H4 (cell line): ENCODE measurements at regions not wholly inside any gene's neighbourhood (a gene's known extent, or its start where the extent isn't known, plus 50 kb on each side); places are given as distances from the start of the nearest gene placed in this dataset.

Experiments
- DNase-seq: peaks from one replicate; pipeline ENCODE4 v3.0.0-alpha.2; 2015; ENCODE audit warnings: low spot score

GRCh38 chr6:146886587-146887446 is 288.0 kb downstream of the ADGB start:
- no peak for DNase-seq

DNA sequence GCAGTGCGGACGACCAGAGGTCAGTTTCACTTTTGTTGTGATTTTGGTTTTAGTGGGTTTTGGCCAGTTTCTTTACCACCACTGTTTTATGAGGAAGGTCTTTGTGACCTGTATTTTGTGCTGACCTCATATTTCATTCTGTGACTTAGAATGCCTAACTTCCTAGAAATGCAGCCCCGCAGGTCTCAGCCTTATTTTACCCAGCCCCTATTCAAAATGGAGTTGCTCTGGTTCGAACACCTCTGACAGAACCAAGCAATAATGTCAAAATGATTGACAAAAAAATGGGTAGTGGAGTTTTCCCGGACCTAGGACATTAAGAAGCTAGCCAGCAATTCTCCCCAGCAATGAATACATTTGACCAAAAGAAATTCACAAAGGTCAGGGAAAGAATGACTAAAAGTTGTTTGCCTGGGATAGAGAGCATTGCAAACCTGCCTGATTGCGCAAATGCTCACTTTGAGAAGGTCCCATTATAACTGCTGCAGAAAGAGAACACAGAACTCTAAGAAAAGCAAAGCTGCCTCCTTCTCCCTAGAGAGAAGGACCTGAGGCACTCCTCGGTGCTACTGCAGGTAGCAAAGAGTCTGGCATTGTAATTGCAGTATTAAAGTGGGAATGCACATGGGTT is 288.8 kb downstream of the ADGB start:
- DNase-seq, result no peak

DNA sequence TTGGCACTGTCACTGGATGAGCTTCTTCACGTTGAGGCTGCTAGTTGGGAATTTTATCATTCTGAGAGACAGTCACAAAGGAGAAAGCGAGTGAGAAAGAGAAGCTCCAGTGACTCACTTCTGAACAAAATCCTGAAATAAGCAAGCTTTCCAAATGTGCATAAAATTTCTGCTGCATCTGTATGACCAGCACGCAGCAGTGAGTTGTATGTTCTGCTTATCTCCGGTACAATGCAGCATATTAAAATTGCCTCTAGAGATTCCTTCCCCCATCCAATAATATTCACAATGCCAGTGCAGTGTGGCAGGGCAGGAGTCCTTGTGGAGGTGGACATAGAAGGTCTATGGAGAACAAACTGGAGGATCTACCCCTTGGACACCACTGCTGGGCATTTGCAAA is 290.5 kb downstream of the ADGB start:
- DNase-seq, result no peak

DNA sequence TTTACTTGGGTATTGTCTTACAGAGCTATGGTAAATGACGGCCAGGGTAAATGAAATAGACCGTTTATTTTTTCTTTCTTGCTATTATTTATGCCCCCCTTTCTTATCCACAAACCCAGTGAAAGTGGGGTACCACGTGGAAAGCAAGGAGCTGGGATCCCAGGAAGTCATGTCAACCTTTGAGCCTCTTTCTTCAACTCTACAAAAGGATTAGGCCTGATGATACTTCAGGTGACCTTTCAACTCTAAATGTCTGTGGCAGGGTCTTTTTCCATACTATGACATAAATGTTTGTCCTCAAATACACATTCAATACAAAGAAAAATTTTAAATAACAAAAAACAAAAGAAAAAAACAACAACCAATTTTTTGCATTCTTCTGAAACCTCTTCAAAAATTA is 291.4 kb downstream of the ADGB start:
- DNase-seq, result no peak

- DNase-seq, result no peak
Measured at GRCh38 chr6:146890644-146891434, 292.1 kb downstream of the ADGB start.

DNA sequence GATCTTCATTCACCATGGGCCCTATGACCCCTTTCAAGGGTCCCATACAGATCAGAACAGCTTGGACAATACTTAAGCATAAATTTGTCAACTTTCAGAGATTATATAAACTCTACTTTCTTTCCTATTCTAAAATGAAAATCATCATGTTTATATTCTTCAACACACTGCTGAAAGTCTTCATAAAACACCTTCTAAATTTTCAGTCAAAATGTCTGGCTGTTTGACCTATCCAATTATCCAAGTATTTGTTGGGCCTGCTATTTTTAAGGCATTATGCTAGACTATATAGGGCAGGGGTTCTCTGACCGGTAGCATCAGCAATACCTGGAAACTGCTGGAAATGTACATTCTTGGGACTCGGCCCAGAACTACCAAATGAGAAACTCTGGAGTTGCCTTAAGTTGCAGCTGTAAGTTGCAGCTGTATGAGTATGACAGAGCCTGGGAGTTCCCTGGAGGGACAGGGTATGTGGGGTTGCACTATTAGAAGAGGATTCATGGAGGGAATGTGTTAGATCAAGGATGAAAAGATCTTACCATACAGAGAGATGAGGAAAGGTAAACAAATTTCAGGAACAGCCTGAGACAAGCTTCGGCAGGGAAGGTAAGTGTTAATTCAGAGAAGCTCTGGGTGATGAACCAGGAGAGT is 293.0 kb downstream of the ADGB start:
- no peak for DNase-seq

DNA sequence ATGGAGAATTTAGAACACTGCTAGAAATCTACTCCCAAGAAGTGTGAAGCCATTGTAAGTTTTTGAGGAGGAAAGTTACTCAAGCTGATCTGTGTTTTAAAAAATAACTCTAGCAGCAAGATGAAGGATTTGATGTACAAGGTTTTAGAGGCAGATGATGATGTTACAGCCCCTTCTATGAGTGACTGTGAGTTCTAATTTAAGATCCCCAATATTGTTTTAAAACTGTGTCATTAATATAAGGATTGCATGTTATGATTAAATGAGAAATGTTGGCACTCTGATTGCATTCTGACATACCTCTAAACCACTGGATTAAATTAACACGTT is 293.5 kb downstream of the ADGB start:
- DNase-seq, result no peak

DNA sequence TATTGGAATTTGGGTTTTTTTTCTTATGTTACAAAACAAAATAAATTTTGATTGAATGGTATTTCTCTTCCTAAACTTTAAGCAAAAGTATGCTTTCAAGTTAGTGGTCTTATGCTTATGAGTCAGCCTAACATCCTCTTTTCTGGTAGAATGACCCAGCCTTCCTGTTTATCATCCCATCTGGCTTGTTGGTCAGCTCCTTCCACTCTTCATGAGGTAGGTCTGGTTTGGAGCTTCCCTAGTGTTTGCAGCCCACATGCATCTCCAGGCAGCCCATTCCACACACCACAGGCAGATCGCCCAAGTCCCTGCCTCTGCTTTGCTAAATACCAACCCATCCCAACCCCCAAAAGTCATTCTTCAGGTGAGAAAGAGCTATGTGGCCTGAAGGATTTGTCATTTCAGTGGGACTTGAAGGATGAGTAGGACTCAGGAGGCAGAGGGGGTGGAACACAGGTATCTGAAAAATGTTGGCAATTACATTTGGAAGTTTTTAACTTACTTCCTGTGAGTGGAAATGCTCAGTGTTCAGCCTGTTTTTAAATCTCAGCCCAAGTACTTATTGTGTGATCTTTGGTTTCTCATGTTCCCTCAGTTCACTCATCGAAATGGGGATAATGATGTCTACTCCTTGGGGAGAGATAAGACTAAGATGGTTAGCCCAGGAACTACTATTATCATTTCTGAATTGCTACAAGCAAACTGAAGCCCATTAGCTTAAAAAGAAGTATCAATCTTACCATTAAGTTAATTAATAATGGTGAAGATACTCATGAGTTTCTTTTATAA is 294.0 kb downstream of the ADGB start:
- DNase-seq, result peak; percentile 21

DNA sequence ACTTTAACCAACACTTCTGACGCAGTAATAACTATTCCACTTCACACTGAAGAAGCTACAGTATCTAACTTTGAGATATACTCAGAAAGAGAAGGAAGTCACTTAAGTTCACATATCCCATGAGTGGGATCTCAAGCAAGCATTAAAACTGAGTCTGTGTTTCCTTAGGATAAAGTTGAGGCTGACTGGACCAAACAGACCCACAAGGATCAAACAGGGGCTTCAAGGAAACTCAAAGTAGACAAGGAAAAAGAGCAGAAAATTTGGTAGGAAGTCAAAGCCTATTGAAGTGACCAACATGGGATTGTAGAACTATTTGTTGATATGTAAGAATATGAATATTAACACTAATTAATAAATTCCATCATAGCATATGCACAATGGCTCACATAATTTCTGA is 294.9 kb downstream of the ADGB start:
- DNase-seq, result no peak

DNA sequence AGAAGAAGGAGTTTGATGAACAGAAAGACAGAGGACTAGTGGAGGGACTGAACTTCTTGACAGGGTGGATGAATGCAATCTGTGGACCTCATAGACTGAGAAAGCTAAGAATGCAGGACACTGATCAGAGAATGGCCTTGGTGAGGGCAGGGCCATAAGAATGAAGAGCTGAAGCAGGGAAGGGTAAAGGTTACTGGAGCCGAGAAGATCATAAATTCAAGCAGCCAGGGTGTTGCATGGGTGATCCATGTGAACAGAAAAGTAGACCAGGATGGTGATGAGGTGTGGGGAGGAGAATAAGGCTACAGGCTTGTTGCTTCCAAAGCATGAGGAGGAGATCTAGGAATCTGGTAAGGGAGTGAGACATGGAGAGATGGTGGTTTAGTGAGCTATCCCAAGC is 295.9 kb downstream of the ADGB start:
- no peak for DNase-seq

DNA sequence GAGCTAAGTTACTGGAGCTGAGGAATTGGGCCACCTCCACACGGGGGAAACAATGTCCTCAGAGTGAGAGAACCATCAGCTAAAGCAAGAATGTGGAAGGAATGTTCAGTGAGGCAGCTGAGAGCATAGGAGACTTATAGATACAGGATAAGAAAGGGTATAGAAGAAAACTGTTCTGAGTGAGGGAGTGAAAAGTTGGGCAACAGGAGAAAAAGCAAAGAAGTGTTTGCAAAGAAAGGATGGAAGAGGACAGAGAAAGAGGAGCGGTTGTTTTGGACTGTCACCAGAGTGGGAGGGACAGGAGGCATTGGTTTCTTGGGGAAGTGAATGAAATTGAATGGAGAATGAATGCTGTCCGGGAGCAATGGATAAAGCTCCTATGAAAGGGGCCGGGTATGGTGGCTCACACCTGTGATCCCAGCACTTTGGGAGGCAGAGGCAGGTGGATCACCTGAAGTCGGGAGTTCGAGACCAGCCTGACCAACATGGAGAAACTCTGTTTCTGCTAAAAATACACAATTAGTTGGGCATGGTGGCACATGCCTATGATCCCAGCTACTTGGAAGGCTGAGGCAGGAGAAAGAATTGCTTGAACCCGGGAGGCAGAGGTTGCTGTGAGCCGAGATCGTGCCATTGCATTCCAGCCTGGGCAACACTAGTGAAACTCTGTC is 296.5 kb downstream of the ADGB start:
- no peak for DNase-seq

GRCh38 chr6:146895772-146896061 is 296.9 kb downstream of the ADGB start:
- no peak for DNase-seq

GRCh38 chr6:146896062-146896813 is 297.5 kb downstream of the ADGB start:
- no peak for DNase-seq

DNA sequence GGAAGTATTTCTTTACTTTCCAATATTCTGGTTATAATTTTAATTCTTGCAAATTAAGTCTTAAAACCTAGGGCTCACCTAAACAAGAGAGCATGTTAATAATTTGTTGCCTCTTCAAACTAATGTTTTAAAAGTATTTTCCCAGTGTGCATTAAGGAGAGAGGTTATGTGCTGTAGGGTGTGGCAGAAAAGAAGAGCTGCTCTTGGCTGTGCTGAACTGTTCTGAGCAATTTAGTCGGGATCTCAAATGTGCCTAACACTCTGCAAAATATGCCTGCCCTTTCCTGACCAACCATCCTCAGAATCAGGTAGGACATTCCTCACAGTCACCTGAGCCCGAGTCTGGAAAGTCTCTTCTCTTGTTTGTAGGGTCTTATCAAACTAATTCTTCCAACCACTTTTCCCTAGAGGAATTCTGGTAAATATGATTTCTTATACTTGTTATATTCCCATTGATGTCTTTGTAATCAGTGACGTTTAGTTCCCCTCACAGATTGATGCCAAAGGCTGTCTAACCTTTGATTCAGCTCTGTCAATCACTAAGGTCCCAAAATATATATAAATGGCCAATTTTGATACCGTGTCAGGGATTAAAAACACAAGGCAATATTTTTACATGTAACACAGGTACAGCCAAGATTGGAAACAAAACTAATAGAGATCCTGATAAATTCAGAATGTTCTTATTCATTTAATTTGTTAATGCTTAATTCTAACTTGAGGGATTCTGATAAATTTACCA is 298.4 kb downstream of the ADGB start:
- DNase-seq, result no peak

GRCh38 chr6:146898069-146898887 is 299.5 kb downstream of the ADGB start:
- no peak for DNase-seq

GRCh38 chr6:146898888-146899227 is 300.1 kb downstream of the ADGB start:
- no peak for DNase-seq

GRCh38 chr6:146901940-146902816 is 302.0 kb upstream of the STXBP5 start:
- DNase-seq, result no peak

GRCh38 chr6:146902846-146903245 is 301.4 kb upstream of the STXBP5 start:
- peak; percentile 18 for DNase-seq
